WERI-Rb-1 (cell line): ENCODE measurements at regions not wholly inside any gene's neighbourhood (a gene's known extent, or its start where the extent isn't known, plus 50 kb on each side); places are given as distances from the start of the nearest gene placed in this dataset.

Experiments
- DNase-seq: peaks from one replicate; pipeline ENCODE4 v3.0.0-alpha.2; 2020
- H3K27ac ChIP-seq: fragments of 250-450 bp; sonication (Bioruptor Pico); 2 replicates; pipeline ENCODE4 v1.5.1; 2020; ENCODE audit warnings: mild to moderate bottlenecking, moderate library complexity
- H3K27me3 ChIP-seq: fragments of 250-450 bp; sonication (Bioruptor Pico); 2 replicates; pipeline ENCODE4 v1.5.1; 2021; ENCODE audit warnings: mild to moderate bottlenecking, low read depth, moderate library complexity; ENCODE audit not compliant: insufficient read depth, severe bottlenecking
- H3K36me3 ChIP-seq: fragments of 250-450 bp; sonication (Bioruptor Pico); 2 replicates; pipeline ENCODE4 v1.5.1; 2020; ENCODE audit warnings: mild to moderate bottlenecking, moderate library complexity
- H3K4me3 ChIP-seq: 2 replicates; pipeline ENCODE4 v1.5.1; 2011; ENCODE audit warnings: low read depth, mild to moderate bottlenecking, control low read depth, low read length
- H3K9me3 ChIP-seq: fragments of 250-450 bp; sonication (Bioruptor Pico); 2 replicates; pipeline ENCODE4 v1.5.1; 2021; ENCODE audit warnings: mild to moderate bottlenecking, moderate library complexity; ENCODE audit not compliant: severe bottlenecking
- CTCF ChIP-seq: IDR thresholded peaks from 2 replicates; pipeline ENCODE4 v1.5.1; 2011; ENCODE audit warnings: low read depth, mild to moderate bottlenecking, control low read depth, inconsistent platforms, low read length

GRCh38 chr17:77423589-77424451 lies 283.1 kb downstream of the SEC14L1 start:
- no peak for TF ChIP-seq CTCF
- no peak for DNase-seq
- Histone ChIP-seq H3K27ac (no peak overlapping the region), H3K4me3 (no peak overlapping the region), H3K9me3 (no peaks in the 10 kb centered on the region), H3K27me3 (no peaks in the 10 kb centered on the region), H3K36me3 (peaks cover 51% of the 10 kb centered on the region)

GRCh38 chr17:77424585-77425344 lies 284.0 kb downstream of the SEC14L1 start:
- no peak for DNase-seq
- no peaks in the 10 kb centered on the region for H3K27me3 ChIP-seq
- H3K4me3 ChIP-seq = no peak overlapping the region
- H3K36me3 ChIP-seq = peaks cover 51% of the 10 kb centered on the region
- no peaks in the 10 kb centered on the region for H3K9me3 ChIP-seq
- no peak overlapping the region for H3K27ac ChIP-seq
- no peak for TF ChIP-seq CTCF

- Histone ChIP-seq H3K36me3 (peaks cover 51% of the 10 kb centered on the region), H3K9me3 (no peaks in the 10 kb centered on the region), H3K27me3 (no peaks in the 10 kb centered on the region), H3K4me3 (no peak overlapping the region), H3K27ac (no peak overlapping the region)
- DNase-seq = no peak
- no peak for TF ChIP-seq CTCF
These were observed 284.6 kb downstream of the SEC14L1 start for GRCh38 chr17:77425348-77425747.

GRCh38 chr17:77425791-77426641 lies 285.2 kb downstream of the SEC14L1 start:
- no peak for TF ChIP-seq CTCF
- Histone ChIP-seq H3K27me3 (no peaks in the 10 kb centered on the region), H3K4me3 (no peak overlapping the region), H3K36me3 (peaks cover 53% of the 10 kb centered on the region), H3K27ac (no peak overlapping the region), H3K9me3 (no peaks in the 10 kb centered on the region)
- no peak for DNase-seq

GRCh38 chr17:77426676-77427386 lies 286.1 kb downstream of the SEC14L1 start:
- H3K27ac ChIP-seq = no peak overlapping the region
- H3K27me3 ChIP-seq = no peaks in the 10 kb centered on the region
- H3K4me3 ChIP-seq = no peak overlapping the region
- DNase-seq = no peak
- no peak for TF ChIP-seq CTCF
- no peaks in the 10 kb centered on the region for H3K9me3 ChIP-seq
- H3K36me3 ChIP-seq = peaks cover 54% of the 10 kb centered on the region
